Thyroid gland (tissue), 4 donors: ENCODE measurements at regions not wholly inside any gene's neighbourhood (a gene's known extent, or its start where the extent isn't known, plus 50 kb on each side); places are given as distances from the start of the nearest gene placed in this dataset.

Experiments used
- CTCF ChIP-seq, 6 experiments: fragments of 200-600 bp in 3 of 6; fragments of 450-650 bp in 3 of 6; sonication (generic) in 3 of 6; IDR thresholded peaks; one replicate each; pipeline ENCODE4 v1.5.1; 2016 to 2019; ENCODE audit warnings: antibody characterized with exemption in 6 of 6, mild to moderate bottlenecking in 2 of 6, inconsistent platforms in 1 of 6, moderate library complexity in 1 of 6
- POLR2A ChIP-seq, 2 donors: fragments of 450-650 bp; IDR thresholded peaks; one replicate each; pipeline ENCODE4 v1.6.1; 2017; ENCODE audit warnings: antibody characterized with exemption in 2 of 2, mild to moderate bottlenecking in 2 of 2, moderate library complexity in 1 of 2

GRCh38 chr3:26078539-26078938 is 288.6 kb downstream of the OXSM start:
- no peak for TF ChIP-seq CTCF (IDR thresholded peaks at IDR 0.05)
- no peak for TF ChIP-seq POLR2A (IDR thresholded peaks at IDR 0.05)
